ENCODE measurements at regions not wholly inside any gene's neighbourhood (a gene's known extent, or its start where the extent isn't known, plus 50 kb on each side); places are given as distances from the start of the nearest gene placed in this dataset.
A peak's percentile ranks its signal among the peaks of the same experiment; 100 is the strongest.

DNA sequence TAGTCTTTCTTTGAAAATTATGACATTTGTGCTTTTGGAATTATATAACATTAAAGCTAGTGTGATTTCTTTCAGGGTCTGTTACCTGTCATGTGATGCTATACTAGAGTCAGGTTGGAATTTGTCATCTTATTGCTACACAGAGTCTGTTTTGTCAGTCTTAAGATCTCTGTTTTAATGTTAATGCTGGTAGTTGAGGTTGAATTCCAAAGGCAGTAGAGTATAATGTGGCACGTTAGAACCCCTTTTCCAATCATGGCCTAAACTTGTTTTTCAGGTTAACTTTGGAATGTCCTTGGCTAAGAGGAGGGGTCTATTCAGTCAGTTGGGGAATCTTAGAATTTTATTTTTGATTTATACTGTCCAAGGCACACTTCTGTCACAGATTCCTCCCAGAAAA, 258.5 kb downstream of the PABPC4L start:
- no peaks in the 10 kb centered on the region for H3K36me3 ChIP-seq
- TF ChIP-seq, protein P1, sequence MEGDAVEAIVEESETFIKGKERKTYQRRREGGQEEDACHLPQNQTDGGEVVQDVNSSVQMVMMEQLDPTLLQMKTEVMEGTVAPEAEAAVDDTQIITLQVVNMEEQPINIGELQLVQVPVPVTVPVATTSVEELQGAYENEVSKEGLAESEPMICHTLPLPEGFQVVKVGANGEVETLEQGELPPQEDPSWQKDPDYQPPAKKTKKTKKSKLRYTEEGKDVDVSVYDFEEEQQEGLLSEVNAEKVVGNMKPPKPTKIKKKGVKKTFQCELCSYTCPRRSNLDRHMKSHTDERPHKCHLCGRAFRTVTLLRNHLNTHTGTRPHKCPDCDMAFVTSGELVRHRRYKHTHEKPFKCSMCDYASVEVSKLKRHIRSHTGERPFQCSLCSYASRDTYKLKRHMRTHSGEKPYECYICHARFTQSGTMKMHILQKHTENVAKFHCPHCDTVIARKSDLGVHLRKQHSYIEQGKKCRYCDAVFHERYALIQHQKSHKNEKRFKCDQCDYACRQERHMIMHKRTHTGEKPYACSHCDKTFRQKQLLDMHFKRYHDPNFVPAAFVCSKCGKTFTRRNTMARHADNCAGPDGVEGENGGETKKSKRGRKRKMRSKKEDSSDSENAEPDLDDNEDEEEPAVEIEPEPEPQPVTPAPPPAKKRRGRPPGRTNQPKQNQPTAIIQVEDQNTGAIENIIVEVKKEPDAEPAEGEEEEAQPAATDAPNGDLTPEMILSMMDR (IDR thresholded peaks at IDR 0.05; ENCODE audit: low read depth, low read length) = no peak
- H3K4me3 ChIP-seq (ENCODE audit: low read depth, low read length) = no peak overlapping the region
- H3K9me3 ChIP-seq = no peaks in the 10 kb centered on the region
- H3K4me1 ChIP-seq = no peaks in the 10 kb centered on the region
- no peaks in the 10 kb centered on the region for H3K27me3 ChIP-seq
- no peak for DNase-seq

- H3K4me3 ChIP-seq (ENCODE audit: low read depth, low read length) = no peak overlapping the region
- DNase-seq = no peak
- no peaks in the 10 kb centered on the region for H3K4me1 ChIP-seq
- no peaks in the 10 kb centered on the region for H3K27me3 ChIP-seq
- TF ChIP-seq, protein P1 (IDR thresholded peaks at IDR 0.05; ENCODE audit: low read depth, low read length) = no peak
- H3K36me3 ChIP-seq = no peaks in the 10 kb centered on the region
- no peaks in the 10 kb centered on the region for H3K9me3 ChIP-seq
Observed at GRCh38 chr4:133938061-133938460, 263.5 kb downstream of the PABPC4L start.

DNA sequence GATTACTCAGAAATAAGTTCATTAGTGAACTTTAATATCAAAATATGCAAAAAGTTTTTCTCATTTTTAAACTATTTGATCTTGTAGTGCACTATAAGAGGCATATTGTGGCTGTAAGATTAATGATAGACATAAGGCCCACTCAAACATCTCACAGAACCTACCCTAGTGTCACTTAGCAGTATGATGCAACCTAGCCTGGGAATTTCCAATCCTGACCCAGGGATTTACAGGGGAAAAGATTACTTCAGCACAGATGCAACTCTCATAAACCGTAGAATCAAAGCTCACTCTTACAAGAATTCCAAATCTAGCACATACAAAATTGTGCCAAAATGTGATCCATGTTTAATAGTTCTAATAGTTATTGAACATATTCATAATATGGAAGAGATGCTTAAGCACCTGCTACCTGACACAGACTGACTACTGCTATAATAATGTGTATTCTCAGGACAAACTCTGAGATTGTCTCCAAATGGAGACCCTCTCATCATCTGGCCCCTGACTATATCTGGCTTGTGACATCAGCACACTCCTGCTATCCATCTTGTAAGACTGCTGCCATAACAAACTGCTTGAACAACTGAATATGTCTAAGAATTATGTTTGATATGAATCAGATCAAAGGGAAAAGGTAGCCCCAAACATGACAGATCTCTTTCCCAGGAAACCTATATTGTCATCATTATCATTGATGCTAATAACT, 271.9 kb downstream of the PABPC4L start:
- no peak for DNase-seq
- no peaks in the 10 kb centered on the region for H3K27me3 ChIP-seq
- no peaks in the 10 kb centered on the region for H3K9me3 ChIP-seq
- no peaks in the 10 kb centered on the region for H3K4me1 ChIP-seq
- no peak overlapping the region for H3K4me3 ChIP-seq (ENCODE audit: low read depth, low read length)
- H3K36me3 ChIP-seq = no peaks in the 10 kb centered on the region
- TF ChIP-seq, protein P1 (IDR thresholded peaks at IDR 0.05; ENCODE audit: low read depth, low read length) = no peak

GRCh38 chr4:133921280-133922195, 280.1 kb downstream of the PABPC4L start:
- Histone ChIP-seq H3K4me1 (no peaks in the 10 kb centered on the region), H3K4me3 (ENCODE audit: low read depth, low read length) (no peak overlapping the region), H3K9me3 (no peaks in the 10 kb centered on the region), H3K36me3 (no peaks in the 10 kb centered on the region), H3K27me3 (no peaks in the 10 kb centered on the region)
- peak; percentile 11 for DNase-seq
- TF ChIP-seq, protein P1 (IDR thresholded peaks at IDR 0.05; ENCODE audit: low read depth, low read length) = peak; percentile 56

DNA sequence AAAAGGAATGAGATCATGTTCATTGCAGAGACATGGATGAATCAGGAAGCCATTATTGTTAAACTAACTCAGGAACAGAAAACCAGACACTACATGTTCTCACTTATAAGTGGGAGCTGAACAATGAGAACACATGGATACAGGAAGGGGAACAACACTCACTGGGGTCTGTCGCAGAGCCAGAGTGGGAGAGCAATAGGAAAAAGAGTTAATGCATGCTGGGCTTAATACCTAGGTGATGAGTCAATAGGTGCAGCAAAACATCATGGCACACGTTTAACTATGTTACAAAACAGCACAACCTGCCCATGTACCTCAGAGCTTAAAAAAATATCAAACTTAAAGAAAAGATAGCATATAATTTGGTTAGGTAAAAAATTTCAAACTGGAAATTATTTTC, 281.4 kb downstream of the PABPC4L start:
- TF ChIP-seq, protein P1 (IDR thresholded peaks at IDR 0.05; ENCODE audit: low read depth, low read length) = no peak
- Histone ChIP-seq H3K4me1 (no peaks in the 10 kb centered on the region), H3K4me3 (ENCODE audit: low read depth, low read length) (no peak overlapping the region), H3K9me3 (no peaks in the 10 kb centered on the region), H3K36me3 (no peaks in the 10 kb centered on the region), H3K27me3 (no peaks in the 10 kb centered on the region)
- no peak for DNase-seq

DNA sequence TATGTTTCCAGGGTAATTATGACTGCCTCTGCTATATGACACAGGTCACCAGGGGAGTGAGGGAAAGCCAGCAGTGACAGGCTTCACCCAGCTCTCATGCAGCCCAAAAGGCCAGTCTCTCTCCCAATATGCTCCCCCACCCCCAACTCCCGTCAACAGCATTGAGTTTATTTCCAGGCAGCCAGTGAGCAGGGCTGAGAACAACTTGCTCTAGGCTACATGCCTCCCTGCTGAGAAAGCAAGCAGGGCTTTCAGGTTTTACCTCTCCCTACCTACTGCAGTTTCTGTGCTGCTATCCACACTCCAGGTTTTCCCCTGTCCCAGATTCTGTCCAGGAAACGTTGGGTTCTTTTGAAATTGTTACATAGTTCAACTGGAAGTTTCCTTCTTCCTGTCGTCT, 291.4 kb downstream of the PABPC4L start:
- H3K4me3 ChIP-seq (ENCODE audit: low read depth, low read length) = no peak overlapping the region
- no peaks in the 10 kb centered on the region for H3K4me1 ChIP-seq
- TF ChIP-seq, protein P1 (IDR thresholded peaks at IDR 0.05; ENCODE audit: low read depth, low read length) = no peak
- DNase-seq = no peak
- no peaks in the 10 kb centered on the region for H3K36me3 ChIP-seq
- H3K9me3 ChIP-seq = no peaks in the 10 kb centered on the region
- H3K27me3 ChIP-seq = no peaks in the 10 kb centered on the region

Data from BE2C (cell line).